ENCODE measurements at regions not wholly inside any gene's neighbourhood (a gene's known extent, or its start where the extent isn't known, plus 50 kb on each side); places are given as distances from the start of the nearest gene placed in this dataset.

DNA sequence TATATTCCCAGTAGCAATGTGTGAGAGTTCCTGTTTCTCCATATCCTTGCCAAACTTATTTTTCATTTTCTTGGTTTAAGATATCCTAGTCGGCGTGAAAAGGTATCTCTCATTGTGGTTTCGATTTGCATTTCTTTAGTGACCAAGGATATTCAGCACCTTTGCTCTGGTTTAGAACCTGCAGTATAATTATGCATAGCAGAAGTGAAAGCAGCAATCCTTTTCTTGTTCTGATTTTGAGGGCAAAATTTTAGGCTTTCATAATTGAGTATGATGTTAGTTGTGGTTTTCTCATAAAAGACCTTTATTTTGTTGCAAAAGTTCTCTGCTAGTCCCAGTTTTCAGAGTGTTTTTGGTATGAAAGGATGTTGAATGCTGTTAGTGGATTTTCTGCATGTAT, 491.0 kb downstream of the FGF9 start:
- H3K9me3 Mint-ChIP-seq, result peaks cover 3% of the 10 kb centered on the region
- no peak for DNase-seq
- peak overlapping the region; percentile 75 for H3K4me3 Mint-ChIP-seq
- peak; percentile 78 to 86 for ATAC-seq
- peaks cover 38% of the 10 kb centered on the region for H3K4me1 Mint-ChIP-seq (ENCODE audit: low read depth)
- no peaks in the 10 kb centered on the region for H3K36me3 Mint-ChIP-seq (ENCODE audit: insufficient read depth)
- H3K27me3 Mint-ChIP-seq (ENCODE audit: low read depth), result no peaks in the 10 kb centered on the region

DNA sequence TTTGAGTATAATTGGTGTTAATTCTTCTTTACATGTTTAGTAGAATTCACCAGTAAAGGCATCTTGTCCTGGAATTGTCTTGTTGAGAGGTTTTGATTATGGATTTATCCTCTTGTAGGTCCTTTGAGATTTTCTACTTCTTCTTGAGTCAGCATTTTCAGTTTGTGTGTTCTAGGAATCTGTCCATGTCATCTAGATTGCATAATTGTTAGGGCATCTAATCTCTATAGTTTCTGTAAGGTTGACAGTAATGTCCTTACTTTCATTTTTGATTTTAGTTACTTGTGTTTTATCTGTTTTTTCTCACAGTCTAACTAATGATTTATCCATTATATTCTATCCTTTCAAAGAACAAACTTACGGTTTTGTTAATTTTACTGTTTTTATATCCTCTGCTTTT, 492.0 kb downstream of the FGF9 start:
- ATAC-seq (peak in 1 of 2 donors; percentile 22), DNase-seq (no peak)
- peaks cover 3% of the 10 kb centered on the region for H3K9me3 Mint-ChIP-seq
- peak overlapping the region; percentile 75 for H3K4me3 Mint-ChIP-seq
- H3K4me1 Mint-ChIP-seq (ENCODE audit: low read depth), result peaks cover 38% of the 10 kb centered on the region
- H3K36me3 Mint-ChIP-seq (ENCODE audit: insufficient read depth), result no peaks in the 10 kb centered on the region
- H3K27me3 Mint-ChIP-seq (ENCODE audit: low read depth), result no peaks in the 10 kb centered on the region

DNA sequence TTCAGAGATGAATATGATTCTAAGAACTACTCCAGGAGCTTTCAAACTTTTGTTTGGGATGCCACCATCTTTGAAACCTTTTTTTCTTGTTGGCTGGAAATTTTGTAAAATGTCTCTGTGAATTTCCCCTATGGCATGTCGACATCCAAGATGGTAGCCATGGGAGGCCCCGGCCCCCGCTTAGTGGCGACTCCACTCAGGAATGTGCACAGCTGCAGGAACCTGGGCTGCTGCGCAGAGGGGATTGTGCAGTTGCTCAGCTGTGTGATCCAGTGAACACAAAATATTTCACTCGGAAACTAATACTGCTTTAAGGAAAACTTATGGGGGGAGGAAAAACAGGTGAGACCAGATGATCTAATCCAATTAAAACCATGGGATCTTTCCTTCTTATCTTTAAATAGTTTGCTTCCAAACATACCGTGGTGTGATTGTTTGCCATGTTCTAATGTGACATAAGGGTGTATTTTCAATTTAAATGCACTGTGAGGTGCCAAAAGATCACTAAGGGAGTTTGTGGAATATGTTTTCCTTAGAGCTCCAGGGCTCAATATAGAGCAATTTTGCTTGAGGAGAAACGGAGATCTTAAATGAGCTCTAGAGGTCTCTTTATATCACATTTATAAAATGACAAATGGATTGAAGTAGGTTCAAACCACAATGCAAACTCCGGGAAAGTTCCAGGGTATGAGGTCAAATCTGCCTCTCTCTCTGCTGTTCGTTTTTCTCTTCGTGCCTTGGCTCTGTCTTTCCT, 497.7 kb downstream of the FGF9 start:
- Mint-ChIP-seq H3K4me3 (no peak overlapping the region), H3K4me1 (ENCODE audit: low read depth) (peaks cover 10% of the 10 kb centered on the region), H3K36me3 (ENCODE audit: insufficient read depth) (peaks cover 1% of the 10 kb centered on the region), H3K9me3 (peaks cover 3% of the 10 kb centered on the region), H3K27me3 (ENCODE audit: low read depth) (no peaks in the 10 kb centered on the region)
- ATAC-seq, result no peak
- no peak for DNase-seq

DNA sequence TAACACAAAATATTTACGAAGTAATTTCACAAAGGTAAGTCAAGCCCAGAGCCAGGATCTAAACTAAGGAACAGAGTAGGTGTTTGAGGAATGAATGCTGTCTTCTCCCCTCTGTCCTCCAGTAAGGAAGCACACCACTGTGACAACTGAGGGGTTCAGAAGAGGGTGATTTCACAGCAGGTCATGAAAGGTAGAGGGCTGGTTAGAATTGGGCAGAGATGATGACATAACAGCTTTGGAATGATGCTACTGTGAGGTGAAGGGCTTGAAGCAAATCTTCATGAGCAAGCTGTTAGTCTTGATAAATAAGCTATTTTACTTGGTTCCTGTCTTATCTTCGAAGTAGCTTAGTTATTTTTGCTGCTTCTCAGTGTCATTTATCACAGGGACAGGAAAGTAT, 498.6 kb downstream of the FGF9 start:
- ATAC-seq (no peak), DNase-seq (no peak)
- Mint-ChIP-seq H3K4me1 (ENCODE audit: low read depth) (peaks cover 7% of the 10 kb centered on the region), H3K9me3 (no peaks in the 10 kb centered on the region), H3K27me3 (ENCODE audit: low read depth) (no peaks in the 10 kb centered on the region), H3K4me3 (no peak overlapping the region), H3K36me3 (ENCODE audit: insufficient read depth) (peaks cover 2% of the 10 kb centered on the region)

DNA sequence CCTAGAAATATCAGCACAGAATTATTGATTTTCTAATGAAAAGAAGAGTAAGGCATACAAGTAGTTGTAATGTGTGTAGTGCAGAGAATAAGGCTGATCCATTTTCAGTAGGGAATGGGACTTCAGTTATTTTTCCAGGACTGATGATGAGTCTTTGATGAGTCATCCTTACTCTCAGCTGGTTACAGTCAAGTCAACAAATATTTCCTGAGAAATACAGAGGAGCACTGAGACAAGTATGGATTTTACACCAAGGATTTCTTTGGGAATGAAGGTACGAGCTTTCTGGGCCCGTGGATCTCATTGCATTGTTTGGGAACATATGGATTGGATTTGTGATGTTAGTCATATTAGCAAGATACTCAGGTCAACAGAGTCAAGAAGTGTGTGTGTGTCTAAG, 502.7 kb downstream of the FGF9 start:
- H3K9me3 Mint-ChIP-seq, result no peaks in the 10 kb centered on the region
- peaks cover 3% of the 10 kb centered on the region for H3K4me1 Mint-ChIP-seq (ENCODE audit: low read depth)

DNA sequence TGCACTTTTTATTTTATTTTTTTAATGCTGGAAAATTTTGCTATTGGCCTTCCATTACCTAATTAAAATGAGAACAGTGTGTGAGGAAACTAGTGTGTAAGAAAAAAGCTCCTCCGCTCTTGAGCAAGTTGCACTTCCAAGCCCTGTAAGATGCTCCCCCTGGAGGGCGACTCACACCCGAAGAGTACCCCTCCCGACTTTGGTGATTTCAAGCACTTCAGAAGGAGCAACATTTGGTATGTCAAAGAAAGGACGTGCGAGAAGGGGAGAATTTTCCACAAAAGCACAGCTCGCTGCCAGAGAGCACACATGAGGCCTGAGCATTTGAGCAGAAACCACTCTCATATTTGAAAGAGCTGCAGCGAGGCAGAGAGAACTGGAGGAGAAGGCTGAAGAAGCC, 504.4 kb downstream of the FGF9 start:
- DNase-seq (no peak), ATAC-seq (no peak)
- Mint-ChIP-seq H3K36me3 (ENCODE audit: insufficient read depth) (peaks cover 2% of the 10 kb centered on the region), H3K9me3 (no peaks in the 10 kb centered on the region), H3K27me3 (ENCODE audit: low read depth) (no peaks in the 10 kb centered on the region), H3K4me1 (ENCODE audit: low read depth) (peaks cover 3% of the 10 kb centered on the region), H3K4me3 (no peak overlapping the region)

More for the DNA sequence above, 502.7 kb downstream of the FGF9 start:
- peaks cover 2% of the 10 kb centered on the region for H3K36me3 Mint-ChIP-seq (ENCODE audit: insufficient read depth)
- no peak overlapping the region for H3K4me3 Mint-ChIP-seq
- ATAC-seq (no peak), DNase-seq (no peak)
- H3K27me3 Mint-ChIP-seq (ENCODE audit: low read depth), result no peaks in the 10 kb centered on the region

DNA sequence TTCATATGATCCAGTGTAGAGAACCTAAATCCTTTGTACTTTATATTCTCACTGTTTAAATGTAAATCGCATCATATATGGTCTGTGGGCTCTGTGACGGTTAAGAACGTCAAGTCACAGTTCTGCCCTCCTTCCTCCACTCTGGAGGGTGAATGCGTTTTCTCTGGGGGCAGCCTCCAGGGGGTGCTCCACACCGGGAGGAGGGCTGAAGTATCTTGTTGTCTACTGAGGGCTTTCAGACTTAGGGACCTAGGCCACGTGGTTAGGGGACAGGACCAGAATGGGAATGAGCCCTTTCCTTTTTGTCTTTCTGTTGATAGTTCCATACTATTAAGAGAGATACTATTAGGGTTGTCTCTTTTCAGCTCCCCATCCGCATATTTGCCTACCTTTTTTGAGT, 504.9 kb downstream of the FGF9 start:
- Mint-ChIP-seq H3K9me3 (no peaks in the 10 kb centered on the region), H3K4me1 (ENCODE audit: low read depth) (peaks cover 3% of the 10 kb centered on the region), H3K27me3 (ENCODE audit: low read depth) (no peaks in the 10 kb centered on the region), H3K4me3 (no peak overlapping the region), H3K36me3 (ENCODE audit: insufficient read depth) (peaks cover 2% of the 10 kb centered on the region)
- DNase-seq, result no peak
- no peak for ATAC-seq

DNA sequence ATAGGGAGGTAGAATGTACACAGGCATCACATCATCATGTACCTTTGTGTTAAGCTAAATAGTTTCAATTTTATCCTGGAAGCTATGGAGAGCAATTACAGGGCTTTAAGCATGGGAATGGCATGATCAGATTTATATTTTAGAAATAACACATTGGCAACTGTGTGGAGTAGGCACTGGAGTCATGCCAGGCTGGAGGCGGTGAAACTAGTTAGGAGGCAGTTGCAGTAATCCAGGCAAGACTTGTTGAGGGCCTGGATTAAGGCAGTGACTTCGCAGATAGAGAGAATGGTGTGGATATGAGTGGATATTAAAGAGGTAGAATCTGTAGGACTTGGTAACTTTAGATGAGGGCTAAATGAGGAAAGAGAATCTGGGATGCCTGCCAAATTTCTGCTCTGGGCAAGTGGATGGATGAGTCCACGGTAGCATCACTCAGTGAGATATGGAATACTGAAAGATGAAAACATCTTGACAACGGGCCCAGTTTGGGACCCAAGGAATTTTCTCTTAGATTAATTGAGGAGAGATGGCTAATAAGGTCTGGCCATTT, 506.2 kb downstream of the FGF9 start:
- Mint-ChIP-seq H3K36me3 (ENCODE audit: insufficient read depth) (peaks cover 2% of the 10 kb centered on the region), H3K27me3 (ENCODE audit: low read depth) (no peaks in the 10 kb centered on the region), H3K4me1 (ENCODE audit: low read depth) (peaks cover 3% of the 10 kb centered on the region), H3K4me3 (no peak overlapping the region), H3K9me3 (no peaks in the 10 kb centered on the region)
- ATAC-seq (no peak), DNase-seq (no peak)

DNA sequence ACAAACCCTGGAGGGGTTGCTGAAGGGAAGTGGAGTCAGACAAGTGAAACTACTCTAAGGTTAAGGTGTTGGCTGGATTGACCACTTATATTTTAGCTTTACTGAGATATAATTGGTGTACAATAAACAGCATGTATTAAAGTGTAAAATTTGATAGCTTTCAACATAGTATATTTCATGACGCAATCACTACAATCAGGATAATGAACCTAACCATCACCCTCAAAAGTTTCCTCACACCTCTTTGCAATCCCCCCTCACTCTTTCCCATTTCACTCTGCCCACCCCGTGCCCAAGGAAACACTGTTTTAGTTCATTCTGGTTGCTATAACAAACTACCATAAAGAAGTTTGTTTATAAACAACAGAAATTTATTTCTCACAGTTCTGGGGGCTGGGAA, 508.0 kb downstream of the FGF9 start:
- DNase-seq, result no peak
- ATAC-seq, result no peak
- peaks cover 1% of the 10 kb centered on the region for H3K36me3 Mint-ChIP-seq (ENCODE audit: insufficient read depth)
- H3K27me3 Mint-ChIP-seq (ENCODE audit: low read depth), result no peaks in the 10 kb centered on the region
- H3K4me3 Mint-ChIP-seq, result no peak overlapping the region
- no peaks in the 10 kb centered on the region for H3K9me3 Mint-ChIP-seq
- peaks cover under 1% of the 10 kb centered on the region for H3K4me1 Mint-ChIP-seq (ENCODE audit: low read depth)

DNA sequence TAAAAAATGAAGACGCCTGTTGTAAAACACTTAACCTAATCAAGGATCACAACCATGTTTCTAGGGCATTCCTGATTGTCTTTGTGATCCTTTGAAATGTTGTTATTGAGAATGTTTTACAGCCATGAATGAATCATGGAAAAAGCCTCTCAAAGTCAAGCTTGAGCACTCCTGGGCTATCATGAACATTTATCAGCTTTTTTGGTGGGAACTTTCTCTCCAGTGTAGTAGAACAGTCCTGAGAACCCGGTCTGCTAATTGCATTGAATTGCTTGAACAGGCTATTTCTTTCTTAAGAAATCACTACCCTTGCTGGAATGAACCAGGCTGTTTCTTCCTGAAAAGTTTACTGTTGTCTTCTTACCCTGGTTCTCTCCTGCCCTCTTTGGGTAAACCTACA, 516.5 kb downstream of the FGF9 start:
- DNase-seq (no peak), ATAC-seq (no peak)
- Mint-ChIP-seq H3K4me1 (ENCODE audit: low read depth) (peaks cover 3% of the 10 kb centered on the region), H3K9me3 (no peaks in the 10 kb centered on the region), H3K36me3 (ENCODE audit: insufficient read depth) (no peaks in the 10 kb centered on the region), H3K27me3 (ENCODE audit: low read depth) (no peaks in the 10 kb centered on the region), H3K4me3 (no peak overlapping the region)

DNA sequence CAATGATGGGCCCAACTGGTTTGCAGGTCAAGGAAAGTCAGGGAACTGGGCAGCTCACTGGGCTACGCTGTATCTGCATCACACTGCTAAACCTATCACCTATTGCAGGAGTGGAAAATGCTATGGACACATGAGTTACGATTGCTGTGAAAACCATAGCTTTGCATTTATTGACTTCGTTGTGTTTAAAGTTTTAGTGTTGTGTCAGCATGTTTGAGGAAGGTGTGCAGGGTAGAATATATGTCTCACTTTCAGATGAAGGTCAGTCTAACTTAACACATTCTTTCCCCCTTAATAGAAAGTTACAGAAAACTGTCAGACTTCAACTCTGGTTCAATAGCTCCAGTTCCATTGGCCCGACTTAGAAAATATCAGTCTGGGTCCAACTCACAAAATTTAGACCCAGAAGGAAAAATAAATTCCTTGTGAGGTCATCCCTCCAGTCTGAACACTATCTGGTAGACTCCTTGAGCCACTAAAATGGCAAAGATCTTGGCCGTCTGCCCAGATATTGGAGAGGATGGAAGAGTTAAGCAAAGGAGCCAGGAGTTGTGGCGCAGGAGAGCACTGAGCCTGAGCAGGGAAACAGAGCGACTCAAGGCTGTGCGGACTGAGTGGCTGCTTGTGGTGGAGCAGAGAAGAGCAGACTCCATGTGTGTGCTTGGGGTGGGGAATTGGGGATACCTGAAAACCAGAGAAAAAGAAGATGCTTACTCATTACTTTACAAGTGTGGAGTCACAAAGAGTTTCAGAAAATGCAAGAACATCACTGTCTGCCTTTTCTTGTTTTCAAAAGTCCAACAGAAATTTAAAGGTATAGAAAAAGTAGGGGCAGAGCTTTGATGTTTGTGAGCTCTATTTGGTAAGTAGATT, 518.5 kb downstream of the FGF9 start:
- H3K4me3 Mint-ChIP-seq, result no peak overlapping the region
- no peaks in the 10 kb centered on the region for H3K36me3 Mint-ChIP-seq (ENCODE audit: insufficient read depth)
- H3K4me1 Mint-ChIP-seq (ENCODE audit: low read depth), result peaks cover 3% of the 10 kb centered on the region
- H3K9me3 Mint-ChIP-seq, result no peaks in the 10 kb centered on the region
- ATAC-seq, result no peak
- no peaks in the 10 kb centered on the region for H3K27me3 Mint-ChIP-seq (ENCODE audit: low read depth)
- no peak for DNase-seq

DNA sequence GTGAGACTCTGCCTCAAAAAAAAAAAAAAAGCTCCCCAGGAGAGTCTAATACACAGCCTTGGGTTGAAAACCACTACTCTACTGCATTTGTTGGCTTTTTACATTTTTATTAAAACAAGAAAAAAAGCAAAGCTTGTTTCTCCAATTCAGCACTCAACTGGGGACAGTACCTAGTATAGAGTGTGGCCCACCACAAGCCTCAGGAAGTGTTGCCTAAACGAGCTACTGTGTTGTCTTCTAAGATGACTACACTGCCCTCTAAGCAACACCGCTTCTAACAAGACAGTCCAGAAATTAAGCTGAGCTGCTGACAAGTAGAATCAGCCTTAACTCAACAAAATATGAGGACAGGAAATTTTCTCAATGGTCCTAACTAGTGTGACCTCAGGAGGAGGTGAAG, 522.2 kb downstream of the FGF9 start:
- H3K36me3 Mint-ChIP-seq (ENCODE audit: insufficient read depth), result no peaks in the 10 kb centered on the region
- DNase-seq (no peak), ATAC-seq (no peak)
- H3K4me3 Mint-ChIP-seq, result no peak overlapping the region
- no peaks in the 10 kb centered on the region for H3K9me3 Mint-ChIP-seq
- no peaks in the 10 kb centered on the region for H3K27me3 Mint-ChIP-seq (ENCODE audit: low read depth)
- H3K4me1 Mint-ChIP-seq (ENCODE audit: low read depth), result no peaks in the 10 kb centered on the region

DNA sequence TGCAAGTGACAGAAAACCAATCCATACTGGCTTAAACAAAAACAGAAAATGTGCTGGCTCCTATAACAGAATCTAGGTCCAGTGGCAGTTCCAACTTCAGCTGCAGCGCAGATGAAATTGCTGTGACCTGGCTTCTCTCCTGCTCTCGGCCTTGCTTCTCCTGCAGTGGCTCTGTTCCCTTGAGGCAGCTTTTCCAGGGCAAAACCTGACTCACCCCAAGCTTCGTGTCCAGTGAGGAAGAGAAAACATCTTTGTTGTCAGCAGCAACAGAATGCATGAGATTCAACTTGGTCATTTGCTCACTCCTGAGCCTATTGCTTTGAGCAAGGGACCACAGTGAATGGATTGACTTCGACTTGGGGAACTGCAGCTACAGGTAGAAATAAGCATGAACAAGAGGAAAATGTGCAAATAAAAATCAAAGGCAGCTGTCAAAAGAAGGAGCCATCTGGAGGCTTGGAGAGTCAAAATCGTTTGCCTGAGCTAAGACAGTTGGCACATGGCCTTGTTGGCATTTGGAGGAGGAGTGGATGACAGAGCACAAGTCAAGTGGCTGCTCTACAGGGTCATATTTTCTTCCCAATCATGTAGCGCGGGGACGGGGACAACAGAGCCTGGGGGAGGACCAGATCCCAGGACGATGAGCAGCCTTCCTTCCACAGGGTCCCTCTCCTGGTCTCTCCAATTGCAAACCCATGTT, 523.4 kb downstream of the FGF9 start:
- DNase-seq, result no peak
- ATAC-seq, result no peak
- no peaks in the 10 kb centered on the region for H3K4me1 Mint-ChIP-seq (ENCODE audit: low read depth)
- no peaks in the 10 kb centered on the region for H3K9me3 Mint-ChIP-seq
- no peaks in the 10 kb centered on the region for H3K27me3 Mint-ChIP-seq (ENCODE audit: low read depth)
- no peak overlapping the region for H3K4me3 Mint-ChIP-seq
- no peaks in the 10 kb centered on the region for H3K36me3 Mint-ChIP-seq (ENCODE audit: insufficient read depth)

DNA sequence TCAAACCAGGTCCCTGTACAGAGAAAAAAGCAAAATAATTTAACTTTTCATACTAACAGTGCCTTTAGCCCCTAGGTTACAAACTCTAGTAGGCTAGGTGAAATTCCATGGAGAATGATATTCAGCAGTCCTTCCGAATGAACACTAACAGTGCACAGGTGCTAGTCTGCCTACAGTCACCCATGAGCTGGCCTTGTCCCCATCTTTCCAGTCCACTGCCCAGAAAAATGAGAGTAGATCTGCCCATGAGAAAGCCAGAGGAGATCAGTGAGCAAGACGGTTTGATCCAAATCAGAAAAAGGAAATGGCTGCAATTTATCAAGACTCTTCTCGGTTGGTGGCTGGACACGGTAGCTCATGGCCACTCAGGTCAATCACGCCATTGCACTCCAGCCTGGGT, 524.9 kb downstream of the FGF9 start:
- no peak for ATAC-seq
- DNase-seq, result no peak
- H3K4me3 Mint-ChIP-seq, result no peak overlapping the region
- H3K4me1 Mint-ChIP-seq (ENCODE audit: low read depth), result no peaks in the 10 kb centered on the region
- no peaks in the 10 kb centered on the region for H3K27me3 Mint-ChIP-seq (ENCODE audit: low read depth)
- no peaks in the 10 kb centered on the region for H3K9me3 Mint-ChIP-seq
- no peaks in the 10 kb centered on the region for H3K36me3 Mint-ChIP-seq (ENCODE audit: insufficient read depth)
